SK-N-MC (cell line): ENCODE measurements at regions not wholly inside any gene's neighbourhood (a gene's known extent, or its start where the extent isn't known, plus 50 kb on each side); places are given as distances from the start of the nearest gene placed in this dataset.
"Not testable (repeated sequence)": the region's sequence is repeated elsewhere in the genome, so short reads cannot be mapped to it uniquely, and the experiment has no call there.

ENCODE experiments used
- DNase-seq: peaks from one replicate; pipeline ENCODE4 v3.0.0-alpha.2; 2011; ENCODE audit warnings: low read depth, low spot score
- H3K27ac ChIP-seq: fragments of 200-600 bp; sonication (generic); 2 replicates; pipeline ENCODE4 v1.5.1; 2016; ENCODE audit warnings: mixed run types
- H3K36me3 ChIP-seq: fragments of 200-600 bp; sonication (generic); 2 replicates; pipeline ENCODE4 v1.6.1; 2017; ENCODE audit warnings: antibody characterized with exemption, low read length, mixed read lengths; ENCODE audit not compliant: insufficient read depth
- H3K4me3 ChIP-seq: fragments of 200-600 bp; sonication (generic); 2 replicates; pipeline ENCODE4 v1.5.1; 2016
- H3K9ac ChIP-seq: fragments of 200-600 bp; sonication (generic); 2 replicates; pipeline ENCODE4 v1.8.0; 2017; ENCODE audit warnings: mixed run types, mixed read lengths; ENCODE audit not compliant: insufficient read length
- H3K9me3 ChIP-seq: fragments of 200-600 bp; sonication (generic); 2 replicates; pipeline ENCODE4 v1.6.1; 2017; ENCODE audit warnings: low read depth, mild to moderate bottlenecking, antibody characterized with exemption, low read length, moderate library complexity, mixed read lengths
- EZH2 ChIP-seq: fragments of 200-600 bp; sonication (generic); IDR thresholded peaks from one replicate; pipeline ENCODE4 v1.6.1; 2017; ENCODE audit warnings: antibody characterized with exemption
- FOXP2 ChIP-seq: optimal IDR thresholded peaks from 2 replicates; pipeline ENCODE3; 2011; ENCODE audit warnings: mild to moderate bottlenecking, moderate library complexity; ENCODE audit not compliant: insufficient read depth; ENCODE audit errors: extremely low read length, control extremely low read depth
- POLR2AphosphoS5 ChIP-seq: IDR thresholded peaks from 2 replicates; pipeline ENCODE4 v1.6.1; 2012; ENCODE audit warnings: mild to moderate bottlenecking, low read depth, low read length, borderline replicate concordance

GRCh38 chr11:116328851-116329250 is 443.9 kb downstream of the BUD13 start:
- Histone ChIP-seq H3K27ac (no peak overlapping the region), H3K4me3 (no peak overlapping the region), H3K36me3 (no peaks in the 10 kb centered on the region), H3K9ac (no peak overlapping the region), H3K9me3 (no peaks in the 10 kb centered on the region)
- DNase-seq, result no peak
- no peak for TF ChIP-seq FOXP2
- no peak for TF ChIP-seq POLR2AphosphoS5
- no peak for TF ChIP-seq EZH2

- no peaks in the 10 kb centered on the region for H3K36me3 ChIP-seq
- TF ChIP-seq FOXP2 (no peak), EZH2 (no peak), POLR2AphosphoS5 (no peak)
- no peak overlapping the region for H3K4me3 ChIP-seq
- H3K27ac ChIP-seq, result no peak overlapping the region
- no peak overlapping the region for H3K9ac ChIP-seq
- DNase-seq, result no peak
- no peaks in the 10 kb centered on the region for H3K9me3 ChIP-seq
Observed at GRCh38 chr11:116328391-116328790, 444.4 kb downstream of the BUD13 start.

- no peak overlapping the region for H3K9ac ChIP-seq
- no peak for DNase-seq
Observed at GRCh38 chr11:116326146-116326545, 446.6 kb downstream of the BUD13 start.

GRCh38 chr11:116325247-116325646 is 447.5 kb downstream of the BUD13 start:
- no peak for DNase-seq
- Histone ChIP-seq H3K36me3 (no peaks in the 10 kb centered on the region), H3K27ac (no peak overlapping the region), H3K9me3 (no peaks in the 10 kb centered on the region), H3K4me3 (no peak overlapping the region), H3K9ac (no peak overlapping the region)
- TF ChIP-seq EZH2, result no peak
- no peak for TF ChIP-seq FOXP2
- no peak for TF ChIP-seq POLR2AphosphoS5

More at GRCh38 chr11:116326146-116326545, 446.6 kb downstream of the BUD13 start:
- Histone ChIP-seq H3K36me3 (no peaks in the 10 kb centered on the region), H3K4me3 (no peak overlapping the region), H3K9me3 (no peaks in the 10 kb centered on the region), H3K27ac (no peak overlapping the region)
- TF ChIP-seq POLR2AphosphoS5, result no peak
- no peak for TF ChIP-seq EZH2
- no peak for TF ChIP-seq FOXP2

GRCh38 chr11:116324077-116324476 is 448.7 kb downstream of the BUD13 start:
- H3K36me3 ChIP-seq, H3K9me3 ChIP-seq, DNase-seq, H3K4me3 ChIP-seq, H3K27ac ChIP-seq, H3K9ac ChIP-seq: not testable (repeated sequence)

GRCh38 chr11:116317212-116317611 is 455.6 kb downstream of the BUD13 start:
- H3K4me3 ChIP-seq, result no peak overlapping the region
- no peaks in the 10 kb centered on the region for H3K36me3 ChIP-seq
- DNase-seq, result no peak
- H3K9ac ChIP-seq, result no peak overlapping the region
- TF ChIP-seq FOXP2 (no peak), POLR2AphosphoS5 (no peak), EZH2 (no peak)
- H3K9me3 ChIP-seq, result no peaks in the 10 kb centered on the region
- no peak overlapping the region for H3K27ac ChIP-seq

GRCh38 chr11:116314006-116314405 is 458.8 kb downstream of the BUD13 start:
- H3K27ac ChIP-seq, result no peak overlapping the region

GRCh38 chr11:116312570-116313391 is 460.0 kb downstream of the BUD13 start:
- Histone ChIP-seq H3K27ac (no peak overlapping the region), H3K9me3 (no peaks in the 10 kb centered on the region), H3K4me3 (no peak overlapping the region), H3K9ac (no peak overlapping the region), H3K36me3 (no peaks in the 10 kb centered on the region)
- TF ChIP-seq EZH2, result no peak
- no peak for DNase-seq

More at GRCh38 chr11:116314006-116314405, 458.8 kb downstream of the BUD13 start:
- DNase-seq, result no peak
- H3K36me3 ChIP-seq, result no peaks in the 10 kb centered on the region
- H3K9ac ChIP-seq, result no peak overlapping the region
- TF ChIP-seq FOXP2 (no peak), POLR2AphosphoS5 (no peak), EZH2 (no peak)
- no peaks in the 10 kb centered on the region for H3K9me3 ChIP-seq
- H3K4me3 ChIP-seq, result no peak overlapping the region

- no peaks in the 10 kb centered on the region for H3K9me3 ChIP-seq
- no peak for DNase-seq
- no peak overlapping the region for H3K4me3 ChIP-seq
- no peaks in the 10 kb centered on the region for H3K36me3 ChIP-seq
- TF ChIP-seq EZH2 (no peak), FOXP2 (no peak), POLR2AphosphoS5 (no peak)
- no peak overlapping the region for H3K9ac ChIP-seq
- no peak overlapping the region for H3K27ac ChIP-seq
Observed at GRCh38 chr11:116311206-116311605, 461.6 kb downstream of the BUD13 start.
